Sciatic nerve (tissue), 2 donors: ENCODE measurements at regions not wholly inside any gene's neighbourhood (a gene's known extent, or its start where the extent isn't known, plus 50 kb on each side); places are given as distances from the start of the nearest gene placed in this dataset.
A peak's percentile ranks its signal among the peaks of the same experiment; 100 is the strongest.

Source experiments
- ATAC-seq: fragments of 200-7000 bp; cut with Tn5 transposase; one replicate; pipeline ENCODE4 v1.9.1; 2020; ENCODE audit warnings: mild to moderate bottlenecking, moderate library complexity
- DNase-seq: peaks from one replicate; pipeline ENCODE4 v3.0.0-alpha.2; 2020; ENCODE audit warnings: low spot score
- intact Hi-C: fragments of 100-400 bp; cut with DNase I; formaldehyde crosslinking; loops from one replicate; pipeline ENCODE4 v1.14.2; 2022
- donor health status: DM: no; HTN: no; CAD: no.
- donor health status: DM: no; HTN: no; CAD: no.

- DNase-seq: no peak
- intact Hi-C loops: no loop called here
- ATAC-seq: no peak
These were observed 159.3 kb downstream of the SPATA31D1 start for GRCh38 chr9:82147798-82148425.

- no peak for DNase-seq
- intact Hi-C loops: no loop called here
- ATAC-seq: no peak
These were observed 159.8 kb downstream of the SPATA31D1 start for GRCh38 chr9:82148426-82148810.

GRCh38 chr9:82148901-82149461, 160.4 kb downstream of the SPATA31D1 start:
- ATAC-seq: peak; percentile 41
- no peak for DNase-seq
- intact Hi-C loops: no loop called here

- intact Hi-C loops: no loop called here
- ATAC-seq (no peak), DNase-seq (no peak)
These were observed 161.0 kb downstream of the SPATA31D1 start for GRCh38 chr9:82149501-82149946.

- ATAC-seq: no peak
- DNase-seq: no peak
- intact Hi-C loops: no loop called here
These were observed 163.6 kb downstream of the SPATA31D1 start for GRCh38 chr9:82152181-82152580.

GRCh38 chr9:82153032-82153431, 164.5 kb downstream of the SPATA31D1 start:
- ATAC-seq (no peak), DNase-seq (no peak)
- intact Hi-C loops: no loop called here

- intact Hi-C loops: no loop called here
- DNase-seq: no peak
- ATAC-seq: no peak
These were observed 166.0 kb downstream of the SPATA31D1 start for GRCh38 chr9:82154573-82154972.

GRCh38 chr9:82161876-82162275, 173.3 kb downstream of the SPATA31D1 start:
- ATAC-seq: no peak
- intact Hi-C loops: no loop called here
- no peak for DNase-seq

- intact Hi-C loops: no loop called here
- ATAC-seq (no peak), DNase-seq (no peak)
These were observed 175.6 kb downstream of the SPATA31D1 start for GRCh38 chr9:82164159-82164558.

- ATAC-seq (no peak), DNase-seq (no peak)
- intact Hi-C loops: no loop called here
These were observed 178.7 kb downstream of the SPATA31D1 start for GRCh38 chr9:82167296-82167695.

GRCh38 chr9:82168585-82168984, 180.0 kb downstream of the SPATA31D1 start:
- intact Hi-C loops: no loop called here
- no peak for DNase-seq
- ATAC-seq: no peak

GRCh38 chr9:82170866-82171265, 182.3 kb downstream of the SPATA31D1 start:
- intact Hi-C loops: no loop called here
- DNase-seq (no peak), ATAC-seq (peak; percentile 38)

GRCh38 chr9:82171271-82171670, 182.7 kb downstream of the SPATA31D1 start:
- intact Hi-C loops: no loop called here
- ATAC-seq (no peak), DNase-seq (no peak)

GRCh38 chr9:82180711-82181110, 192.1 kb downstream of the SPATA31D1 start:
- intact Hi-C loops: no loop called here
- ATAC-seq (no peak), DNase-seq (no peak)

GRCh38 chr9:82183181-82183860, 194.7 kb downstream of the SPATA31D1 start:
- ATAC-seq (no peak), DNase-seq (no peak)
- intact Hi-C loops: no loop called here

GRCh38 chr9:82184524-82184923, 196.0 kb downstream of the SPATA31D1 start:
- ATAC-seq (no peak), DNase-seq (no peak)
- intact Hi-C loops: no loop called here

GRCh38 chr9:82188817-82189216, 200.2 kb downstream of the SPATA31D1 start:
- intact Hi-C loops: no loop called here
- ATAC-seq: no peak

GRCh38 chr9:82191082-82191770, 202.7 kb downstream of the SPATA31D1 start:
- intact Hi-C loops: no loop called here
- no peak for ATAC-seq

More at GRCh38 chr9:82188817-82189216, 200.2 kb downstream of the SPATA31D1 start:
- no peak for DNase-seq

GRCh38 chr9:82192211-82192610, 203.6 kb downstream of the SPATA31D1 start:
- ATAC-seq: no peak
- intact Hi-C loops: no loop called here

More at GRCh38 chr9:82191082-82191770, 202.7 kb downstream of the SPATA31D1 start:
- no peak for DNase-seq

More at GRCh38 chr9:82192211-82192610, 203.6 kb downstream of the SPATA31D1 start:
- DNase-seq: no peak
